ENCODE measurements at regions not wholly inside any gene's neighbourhood (a gene's known extent, or its start where the extent isn't known, plus 50 kb on each side); places are given as distances from the start of the nearest gene placed in this dataset.

DNA sequence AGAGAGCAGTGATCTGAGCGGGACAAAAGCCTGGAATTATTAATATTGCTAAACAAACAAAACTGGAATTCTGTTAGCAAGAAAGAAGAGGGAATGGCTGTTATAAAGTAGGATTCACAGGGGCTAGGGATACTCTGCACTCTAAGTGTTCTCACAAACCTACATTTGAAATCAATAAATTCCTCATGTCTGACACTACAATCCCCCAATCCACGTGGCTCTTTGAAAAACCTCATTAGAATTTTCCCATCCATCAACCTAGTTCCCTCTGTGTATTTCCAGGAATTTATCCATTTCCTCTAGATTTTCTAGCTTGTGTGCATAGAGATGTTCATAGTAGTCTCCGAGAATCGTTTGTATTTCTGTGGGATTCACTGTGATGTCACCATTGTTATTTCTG lies 307.5 kb downstream of the RBM26 start:
- Histone ChIP-seq H3K4me1 (no peaks in the 10 kb centered on the region), H3K27me3 (no peaks in the 10 kb centered on the region), H3K4me3 (no peak overlapping the region), H3K9me3 (no peaks in the 10 kb centered on the region), H3K36me3 (no peaks in the 10 kb centered on the region), H3K27ac (no peak overlapping the region)
- DNase-seq (no peak), ATAC-seq (no peak)
- intact Hi-C loops (cut with DNase I), result no loop called here
- TF ChIP-seq CTCF (IDR thresholded peaks at IDR 0.05), result no peak

GRCh38 chr13:79097201-79097600 lies 308.9 kb downstream of the RBM26 start:
- Histone ChIP-seq H3K9me3 (no peaks in the 10 kb centered on the region), H3K4me1 (no peaks in the 10 kb centered on the region), H3K27me3 (no peaks in the 10 kb centered on the region), H3K4me3 (no peak overlapping the region), H3K27ac (no peak overlapping the region), H3K36me3 (no peaks in the 10 kb centered on the region)
- intact Hi-C loops (cut with DNase I), result no loop called here
- no peak for TF ChIP-seq CTCF (IDR thresholded peaks at IDR 0.05)
- DNase-seq, result no peak
- ATAC-seq, result no peak

- no peaks in the 10 kb centered on the region for H3K4me1 ChIP-seq
- TF ChIP-seq CTCF (IDR thresholded peaks at IDR 0.05), result no peak
- no peak overlapping the region for H3K27ac ChIP-seq
- no peak overlapping the region for H3K4me3 ChIP-seq
- H3K9me3 ChIP-seq, result no peaks in the 10 kb centered on the region
- intact Hi-C loops (cut with DNase I), result no loop called here
- no peaks in the 10 kb centered on the region for H3K36me3 ChIP-seq
- ATAC-seq (no peak), DNase-seq (no peak)
- H3K27me3 ChIP-seq, result no peaks in the 10 kb centered on the region
Measured at GRCh38 chr13:79096099-79096498, 310.0 kb downstream of the RBM26 start.

DNA sequence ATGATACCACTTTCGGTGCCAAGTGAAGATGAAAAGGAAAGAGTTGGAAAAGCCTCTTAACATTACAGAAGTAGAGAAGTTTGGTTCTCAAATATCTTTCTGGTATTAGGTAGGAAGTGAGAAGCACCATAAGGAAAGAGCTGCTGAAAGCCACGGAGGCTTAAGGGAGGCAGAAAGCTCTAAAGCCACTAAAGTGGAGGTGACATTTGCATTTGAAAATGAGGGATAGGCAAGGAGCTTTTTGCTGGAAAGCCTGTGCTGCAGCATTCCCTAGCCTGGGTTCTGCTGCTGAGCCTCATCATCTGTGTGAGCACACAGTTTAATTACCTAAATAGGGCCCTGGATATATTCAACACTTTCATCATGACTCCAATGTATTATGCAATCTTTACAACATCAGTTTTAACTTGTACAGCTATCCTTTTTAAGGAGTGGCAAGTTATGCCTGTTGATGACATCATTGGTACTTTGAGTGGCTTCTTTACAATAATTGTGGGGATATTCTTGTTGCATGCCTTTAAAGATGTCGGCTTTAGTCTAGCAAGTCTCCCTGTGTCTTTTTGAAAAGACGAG lies 315.4 kb downstream of the RBM26 start:
- intact Hi-C loops (cut with DNase I), result no loop called here
- TF ChIP-seq CTCF (IDR thresholded peaks at IDR 0.05), result no peak

DNA sequence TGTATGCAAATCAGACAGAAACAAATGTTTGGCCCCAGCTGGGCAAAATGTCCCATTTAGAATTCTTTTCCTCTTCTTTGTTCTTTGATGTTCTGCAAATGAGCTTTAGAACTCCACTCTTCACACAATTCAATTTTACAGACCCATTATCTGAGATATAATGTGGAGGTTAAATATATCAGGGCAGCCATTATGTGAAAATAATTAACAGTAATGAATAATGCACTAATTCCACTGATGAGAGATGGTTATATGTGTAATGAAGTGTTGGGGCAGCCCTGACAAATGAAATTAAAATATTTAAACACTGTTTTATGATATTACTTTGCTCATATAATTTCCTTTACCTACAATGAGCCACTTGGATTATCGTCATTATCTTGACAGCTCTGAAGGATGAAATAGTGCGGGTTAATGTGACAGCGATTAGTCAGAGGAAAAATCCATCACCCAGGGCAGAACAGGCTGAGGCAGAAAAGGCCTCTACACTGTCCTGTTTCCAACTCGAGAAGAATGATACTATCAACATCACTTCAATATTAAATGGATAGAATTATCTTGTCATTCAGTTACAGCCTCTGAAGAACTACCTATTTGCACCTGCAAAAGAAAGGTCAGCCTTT lies 321.1 kb downstream of the RBM26 start:
- intact Hi-C loops (cut with DNase I), result no loop called here
- H3K4me1 ChIP-seq, result no peaks in the 10 kb centered on the region
- ATAC-seq (no peak), DNase-seq (no peak)
- no peak overlapping the region for H3K27ac ChIP-seq
- H3K4me3 ChIP-seq, result no peak overlapping the region
- no peak for TF ChIP-seq CTCF (IDR thresholded peaks at IDR 0.05)
- H3K36me3 ChIP-seq, result no peaks in the 10 kb centered on the region
- no peaks in the 10 kb centered on the region for H3K27me3 ChIP-seq
- no peaks in the 10 kb centered on the region for H3K9me3 ChIP-seq

More for the DNA sequence above, 315.4 kb downstream of the RBM26 start:
- H3K27me3 ChIP-seq, result no peaks in the 10 kb centered on the region
- H3K36me3 ChIP-seq, result no peaks in the 10 kb centered on the region
- no peak overlapping the region for H3K27ac ChIP-seq
- DNase-seq (no peak), ATAC-seq (no peak)
- no peaks in the 10 kb centered on the region for H3K9me3 ChIP-seq
- no peaks in the 10 kb centered on the region for H3K4me1 ChIP-seq
- H3K4me3 ChIP-seq, result no peak overlapping the region

GRCh38 chr13:79081942-79082341 lies 324.1 kb downstream of the RBM26 start:
- H3K9me3 ChIP-seq, result no peaks in the 10 kb centered on the region
- intact Hi-C loops (cut with DNase I), result no loop called here
- H3K27ac ChIP-seq, result no peak overlapping the region
- H3K27me3 ChIP-seq, result no peaks in the 10 kb centered on the region
- no peak for TF ChIP-seq CTCF (IDR thresholded peaks at IDR 0.05)
- no peak overlapping the region for H3K4me3 ChIP-seq
- DNase-seq (no peak), ATAC-seq (no peak)
- H3K4me1 ChIP-seq, result no peaks in the 10 kb centered on the region
- no peaks in the 10 kb centered on the region for H3K36me3 ChIP-seq

Data from upper lobe of right lung (tissue), 1 donor.